GM12801 (cell line): ENCODE measurements at regions not wholly inside any gene's neighbourhood (a gene's known extent, or its start where the extent isn't known, plus 50 kb on each side); places are given as distances from the start of the nearest gene placed in this dataset.

Experiments used
- CTCF ChIP-seq: IDR thresholded peaks from one replicate; pipeline ENCODE4 v1.5.1; 2011; ENCODE audit warnings: control low read depth; ENCODE audit not compliant: insufficient read length; ENCODE audit errors: extremely low read depth

- TF ChIP-seq CTCF = peak; percentile 7
Observed at GRCh38 chr1:70685300-70686286, 274.5 kb downstream of the CTH start.

GRCh38 chr1:70688580-70688979 is 277.5 kb downstream of the CTH start:
- TF ChIP-seq CTCF = no peak

GRCh38 chr1:70706381-70707037 is 295.4 kb downstream of the CTH start:
- no peak for TF ChIP-seq CTCF

GRCh38 chr1:70707214-70707613 is 296.1 kb downstream of the CTH start:
- no peak for TF ChIP-seq CTCF

DNA sequence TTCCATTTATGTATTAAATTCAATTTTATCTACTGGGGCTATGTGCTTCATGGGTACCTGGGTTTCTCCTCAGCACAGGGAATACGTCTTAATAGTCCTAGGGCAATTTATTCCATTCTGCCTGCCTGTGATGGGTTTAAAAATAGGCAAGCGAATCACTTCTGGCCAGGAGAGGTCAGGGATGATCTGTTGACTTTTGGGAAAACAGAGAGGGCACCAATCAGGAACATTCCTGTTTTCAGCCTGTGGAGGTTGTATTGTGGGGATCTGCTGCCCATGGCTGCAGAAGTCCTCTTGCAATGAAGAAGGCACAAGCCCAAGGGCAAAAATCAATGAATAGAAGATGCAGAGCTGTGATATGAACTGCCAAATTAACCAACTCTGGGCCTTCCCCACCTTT is 303.1 kb downstream of the CTH start:
- no peak for TF ChIP-seq CTCF

- no peak for TF ChIP-seq CTCF
Observed at GRCh38 chr1:70717211-70717610, 306.1 kb downstream of the CTH start.

- TF ChIP-seq CTCF = no peak
Observed at GRCh38 chr1:70717656-70718055, 306.6 kb downstream of the CTH start.
